K562 (cell line): ENCODE measurements at regions not wholly inside any gene's neighbourhood (a gene's known extent, or its start where the extent isn't known, plus 50 kb on each side); places are given as distances from the start of the nearest gene placed in this dataset.

Experiments used
- CGGBP1 ChIP-seq: fragments of 250-450 bp; sonication (Bioruptor Pico); IDR thresholded peaks from 2 replicates; pipeline ENCODE4 v1.9.0; 2021; ENCODE audit warnings: mild to moderate bottlenecking
- CTCF ChIP-seq, 3 experiments: IDR thresholded peaks in 2 of 3; conservative IDR thresholded peaks in 1 of 3; 2 replicates each; pipeline ENCODE4 v1.5.1; 2011 to 2012; ENCODE audit warnings: low read length in 3 of 3, mild to moderate bottlenecking in 3 of 3, control low read depth in 2 of 3, improper control_type of control experiment in 1 of 3, inconsistent platforms in 1 of 3, low read depth in 1 of 3, mixed read lengths in 1 of 3, moderate library complexity in 1 of 3; ENCODE audit not compliant: insufficient read depth in 2 of 3
- ETV5 ChIP-seq: sonication (generic); formaldehyde crosslinking; IDR thresholded peaks from 2 replicates; pipeline ENCODE4 v1.4.0; 2020; ENCODE audit warnings: low read depth, mild to moderate bottlenecking, missing genetic modification reagents
- KAT7 ChIP-seq: sonication (generic); formaldehyde crosslinking; IDR thresholded peaks from 2 replicates; pipeline ENCODE4 v1.8.0; 2022; ENCODE audit warnings: missing genetic modification reagents, mild to moderate bottlenecking, borderline replicate concordance
- PHF8 ChIP-seq: fragments of 200-600 bp; sonication (generic); IDR thresholded peaks from 2 replicates; pipeline ENCODE4 v1.6.1; 2012; ENCODE audit warnings: mixed run types, mild to moderate bottlenecking, inconsistent platforms, low read length, moderate library complexity, borderline replicate concordance
- POLR2A ChIP-seq: fragments of 450-650 bp; conservative IDR thresholded peaks from 2 replicates; pipeline ENCODE4 v1.6.1; 2016
- POLR2AphosphoS5 ChIP-seq: IDR thresholded peaks from 2 replicates; pipeline ENCODE4 v1.6.1; 2011; ENCODE audit warnings: mild to moderate bottlenecking, low read depth, low read length, moderate library complexity; ENCODE audit not compliant: control insufficient read depth, insufficient read depth
- SP1 ChIP-seq: sonication (generic); formaldehyde crosslinking; IDR thresholded peaks from 2 replicates; pipeline ENCODE4 v1.8.1; 2022; ENCODE audit warnings: mild to moderate bottlenecking, missing genetic modification reagents
- SUPT5H ChIP-seq: fragments of 450-650 bp; IDR thresholded peaks from 2 replicates; pipeline ENCODE4 v1.6.1; 2016
- UBTF ChIP-seq, 2 experiments: IDR thresholded peaks; 2 replicates each; pipeline ENCODE4 v1.6.1; 2012; ENCODE audit warnings: improper control_type of control experiment in 2 of 2, low read depth in 2 of 2, low read length in 2 of 2, borderline replicate concordance in 1 of 2
- ZBTB8A ChIP-seq: fragments of 450-650 bp; IDR thresholded peaks from 2 replicates; pipeline ENCODE4 v1.6.1; 2018; ENCODE audit warnings: mild to moderate bottlenecking, moderate library complexity; ENCODE audit not compliant: partially characterized antibody
- ZNF124 ChIP-seq: sonication (generic); formaldehyde crosslinking; IDR thresholded peaks from 2 replicates; pipeline ENCODE4 v1.8.1; 2022; ENCODE audit warnings: missing genetic modification reagents

DNA sequence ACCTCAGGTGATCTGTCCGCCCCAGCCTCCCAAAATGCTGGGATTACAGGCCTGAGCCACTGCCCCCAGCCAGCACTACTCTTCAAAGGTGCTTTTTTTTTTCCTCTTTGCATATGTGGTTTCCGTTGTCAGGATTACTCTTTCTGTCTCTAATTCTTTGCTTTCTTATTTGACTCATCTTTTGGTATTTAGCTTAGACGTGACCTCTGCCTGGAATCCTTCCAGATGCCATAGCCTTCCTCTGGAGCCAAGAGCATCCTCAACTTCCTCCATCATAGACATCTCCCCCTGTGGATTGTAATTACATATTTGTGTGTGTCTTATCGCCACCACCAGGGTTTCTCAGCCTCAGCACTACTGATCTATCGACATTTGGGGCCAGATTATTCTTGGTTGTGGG lies 84.4 kb upstream of the XYLT1 start:
- TF ChIP-seq ETV5 (CRISPR knock-in tag) (no peak), ZNF124 (CRISPR knock-in tag) (no peak), POLR2AphosphoS5 (no peak), SP1 (no peak), SUPT5H (no peak), CTCF (IDR thresholded peaks at IDR 0.05 in 2 of 3, conservative IDR thresholded peaks at IDR 0.05 in 1 of 3; ENCODE audit: insufficient read depth in 2 of 3, low read depth in 1 of 3, low read length in 3 of 3) (no peak), UBTF (IDR thresholded peaks at IDR 0.05; ENCODE audit: borderline replicate concordance in 1 of 2, low read depth in 2 of 2, low read length in 2 of 2) (no peak), CGGBP1 (CRISPR knock-in tag) (no peak), PHF8 (no peak), ZBTB8A (no peak), KAT7 (CRISPR knock-in tag) (no peak), POLR2A (no peak)
